HCT116 (cell line): ENCODE measurements at regions not wholly inside any gene's neighbourhood (a gene's known extent, or its start where the extent isn't known, plus 50 kb on each side); places are given as distances from the start of the nearest gene placed in this dataset.

Experiments used
- ATAC-seq: fragments of 200-7000 bp; cut with Tn5 transposase; 2 replicates; pipeline ENCODE4 v1.9.1; 2020; ENCODE audit warnings: mild to moderate bottlenecking, moderate library complexity
- BruUV-seq: library from RNA; stranded (reverse); fragments of 400-500 nt; replicated peaks from 2 replicates; lab custom pipeline; 2021; lab: Mats Ljungman, UMichigan
- CTCF ChIA-PET: fragments of 300-600 bp; sonication (Branson Sonifier 250); formaldehyde crosslinking; loops from one replicate; lab custom pipeline; 2021; ENCODE audit warnings: antibody characterized with exemption; lab: Charles Lee
- POLR2A ChIA-PET: fragments of 300-600, 350-600 bp; sonication (Branson Sonifier 250); formaldehyde crosslinking; loops from one replicate; lab custom pipeline; 2021; ENCODE audit warnings: antibody characterized with exemption; lab: Charles Lee
- RAD21 ChIA-PET, 2 experiments: fragments of 300-600 bp; sonication (Branson Sonifier 250); formaldehyde crosslinking; loops; one replicate each; lab custom pipeline; 2023; ENCODE audit warnings: low total read pairs in 2 of 2; ENCODE audit not compliant: uncharacterized antibody in 2 of 2, unreplicated experiment in 2 of 2, low non-redundant PET in 1 of 2; lab: Charles Lee
- DNase-seq: peaks from one replicate; pipeline ENCODE4 v3.0.0-alpha.2; 2010; ENCODE audit warnings: low read depth, low spot score
- H2AFZ ChIP-seq: fragments of 200-600 bp; shearing (Covaris generic), sonication (generic); 2 replicates; pipeline ENCODE4 v1.6.1; 2017; ENCODE audit warnings: low read depth, mixed run types, mixed read lengths, antibody characterized with exemption, low read length; ENCODE audit not compliant: poor library complexity, severe bottlenecking
- H3K27ac ChIP-seq: 2 replicates; pipeline ENCODE4 v1.5.1; 2012; ENCODE audit warnings: low read depth, low read length
- H3K27me3 ChIP-seq: fragments of 200-600 bp; sonication (generic); 2 replicates; pipeline ENCODE4 v1.6.1; 2016; ENCODE audit warnings: mixed run types, low read length, mixed read lengths; ENCODE audit not compliant: insufficient read depth
- H3K36me3 ChIP-seq, 2 experiments: fragments of 200-500 bp in 1 of 2; fragments of 200-600 bp in 1 of 2; sonication (Bioruptor generic) in 1 of 2; sonication (generic) in 1 of 2; 2 replicates each; pipeline versions ENCODE4 v1.5.1 to v1.6.1; 2014 to 2016; ENCODE audit warnings: low read length in 2 of 2, inconsistent platforms in 1 of 2, mixed read lengths in 1 of 2, mixed run types in 1 of 2; ENCODE audit not compliant: insufficient read depth in 2 of 2, control insufficient read depth in 1 of 2
- H3K4me1 ChIP-seq, 2 experiments: fragments of 200-600 bp in 1 of 2; sonication (generic) in 1 of 2; 2 replicates each; pipeline versions ENCODE4 v1.5.1 to v1.6.1; 2012 to 2017; ENCODE audit warnings: low read length in 2 of 2, inconsistent platforms in 1 of 2, mild to moderate bottlenecking in 1 of 2, mixed read lengths in 1 of 2, mixed run types in 1 of 2, moderate library complexity in 1 of 2; ENCODE audit not compliant: insufficient read depth in 2 of 2, control insufficient read depth in 1 of 2
- H3K4me2 ChIP-seq: fragments of 200-600 bp; sonication (generic); 2 replicates; pipeline ENCODE4 v1.6.1; 2017; ENCODE audit warnings: mixed run types, low read length, mixed read lengths
- H3K4me3 ChIP-seq, 2 experiments: fragments of 200-600 bp in 1 of 2; sonication (generic) in 1 of 2; replicated peaks in 1 of 2; 2 replicates each; pipeline ENCODE4 v1.5.1; 2011 to 2016; ENCODE audit warnings: low read length in 2 of 2, control low read depth in 1 of 2, low read depth in 1 of 2, mild to moderate bottlenecking in 1 of 2, mixed read lengths in 1 of 2, mixed run types in 1 of 2
- H3K79me2 ChIP-seq: fragments of 200-600 bp; sonication (generic); 2 replicates; pipeline ENCODE4 v1.6.1; 2017; ENCODE audit warnings: mild to moderate bottlenecking, mixed run types, low read length, moderate library complexity, mixed read lengths; ENCODE audit not compliant: insufficient read depth
- H3K9ac ChIP-seq: fragments of 200-600 bp; sonication (generic); 2 replicates; pipeline ENCODE4 v1.6.1; 2016; ENCODE audit warnings: low read length, mixed read lengths
- H3K9me2 ChIP-seq: fragments of 200-600 bp; sonication (generic), shearing (Covaris generic); 2 replicates; pipeline ENCODE4 v1.6.1; 2017; ENCODE audit warnings: mixed run types, mild to moderate bottlenecking, moderate library complexity; ENCODE audit not compliant: insufficient read depth
- H3K9me3 ChIP-seq, 2 experiments: fragments of 200-500 bp in 1 of 2; fragments of 200-600 bp in 1 of 2; sonication (Bioruptor generic) in 1 of 2; sonication (generic) in 1 of 2; 2 replicates each; pipeline ENCODE4 v1.6.1; 2014 to 2017; ENCODE audit warnings: low read length in 2 of 2, mixed read lengths in 2 of 2, inconsistent platforms in 1 of 2, low read depth in 1 of 2, mild to moderate bottlenecking in 1 of 2, mixed run types in 1 of 2, moderate library complexity in 1 of 2; ENCODE audit not compliant: control insufficient read depth in 1 of 2, insufficient read depth in 1 of 2
- H4K20me1 ChIP-seq: fragments of 200-600 bp; sonication (generic), shearing (Covaris generic); 2 replicates; pipeline ENCODE4 v1.6.1; 2017; ENCODE audit warnings: mixed run types, mild to moderate bottlenecking, moderate library complexity; ENCODE audit not compliant: insufficient read depth
- ATF3 ChIP-seq: IDR thresholded peaks from 2 replicates; pipeline ENCODE4 v1.6.1; 2012
- CBX3 ChIP-seq: IDR thresholded peaks from 2 replicates; pipeline ENCODE4 v1.6.1; 2012; ENCODE audit warnings: low read depth
- CTCF ChIP-seq, 3 experiments: fragments of 200-600 bp in 1 of 3; sonication (generic) in 1 of 3; IDR thresholded peaks in 2 of 3; conservative IDR thresholded peaks in 1 of 3; 2 replicates each; pipeline ENCODE4 v1.5.1; 2012 to 2017; ENCODE audit warnings: low read depth in 2 of 3, low read length in 2 of 3, antibody characterized with exemption in 1 of 3, borderline replicate concordance in 1 of 3, control low read depth in 1 of 3, mild to moderate bottlenecking in 1 of 3, mixed read lengths in 1 of 3, mixed run types in 1 of 3, moderate library complexity in 1 of 3; ENCODE audit not compliant: insufficient read depth in 1 of 3
- EGR1 ChIP-seq: IDR thresholded peaks from 2 replicates; pipeline ENCODE4 v1.6.1; 2012; ENCODE audit warnings: low read depth
- ELF1 ChIP-seq: IDR thresholded peaks from 2 replicates; pipeline ENCODE4 v1.6.1; 2012; ENCODE audit warnings: low read depth, borderline replicate concordance
- FOSL1 ChIP-seq: IDR thresholded peaks from 2 replicates; pipeline ENCODE4 v1.6.1; 2012; ENCODE audit warnings: low read depth
- JUND ChIP-seq: IDR thresholded peaks from 2 replicates; pipeline ENCODE4 v1.6.1; 2012
- MAX ChIP-seq: IDR thresholded peaks from 2 replicates; pipeline ENCODE4 v1.6.1; 2012
- POLR2AphosphoS5 ChIP-seq: IDR thresholded peaks from 2 replicates; pipeline ENCODE4 v1.6.1; 2011; ENCODE audit warnings: mild to moderate bottlenecking, low read depth, low read length, moderate library complexity
- RAD21 ChIP-seq: IDR thresholded peaks from 2 replicates; pipeline ENCODE4 v1.6.1; 2012; ENCODE audit warnings: low read depth, mild to moderate bottlenecking
- SIN3A ChIP-seq: IDR thresholded peaks from 2 replicates; pipeline ENCODE4 v1.6.1; 2012; ENCODE audit warnings: low read depth
- SP1 ChIP-seq: IDR thresholded peaks from 2 replicates; pipeline ENCODE4 v1.6.1; 2012; ENCODE audit warnings: low read depth
- SRF ChIP-seq: IDR thresholded peaks from 2 replicates; pipeline ENCODE4 v1.6.1; 2012; ENCODE audit warnings: low read depth
- TCF7L2 ChIP-seq: IDR thresholded peaks from 2 replicates; pipeline ENCODE4 v1.7.0; 2011; ENCODE audit warnings: borderline replicate concordance, inconsistent platforms; ENCODE audit not compliant: insufficient read depth, insufficient read length; ENCODE audit errors: extremely low read depth
- YY1 ChIP-seq: IDR thresholded peaks from 2 replicates; pipeline ENCODE4 v1.6.1; 2011; ENCODE audit warnings: low read length, low read depth, moderate library complexity, mild to moderate bottlenecking; ENCODE audit not compliant: insufficient replicate concordance; ENCODE audit errors: extremely low read depth
- ZFX ChIP-seq: fragments of 450-650 bp; IDR thresholded peaks from 2 replicates; pipeline ENCODE4 v1.6.1; 2017
- ZNF274 ChIP-seq: fragments of 200-500 bp; sonication (Bioruptor generic); IDR thresholded peaks from 2 replicates; pipeline ENCODE4 v1.6.1; 2014; ENCODE audit warnings: mild to moderate bottlenecking, low read depth, low read length, inconsistent platforms
- intact Hi-C: fragments of 100-400 bp; cut with micrococcal nuclease; formaldehyde crosslinking; loops from 2 replicates; pipeline ENCODE4 v1.10.0; 2022
- TF ChIP-seq, protein P1 (sequence below): IDR thresholded peaks from 2 replicates; pipeline ENCODE4 v1.6.1; 2012; ENCODE audit warnings: low read depth
- TF ChIP-seq, protein P2 (sequence below): IDR thresholded peaks from 2 replicates; pipeline ENCODE4 v1.6.1; 2011; ENCODE audit warnings: mild to moderate bottlenecking, low read length, moderate library complexity; ENCODE audit not compliant: insufficient replicate concordance; ENCODE audit errors: extremely low read depth

DNA sequence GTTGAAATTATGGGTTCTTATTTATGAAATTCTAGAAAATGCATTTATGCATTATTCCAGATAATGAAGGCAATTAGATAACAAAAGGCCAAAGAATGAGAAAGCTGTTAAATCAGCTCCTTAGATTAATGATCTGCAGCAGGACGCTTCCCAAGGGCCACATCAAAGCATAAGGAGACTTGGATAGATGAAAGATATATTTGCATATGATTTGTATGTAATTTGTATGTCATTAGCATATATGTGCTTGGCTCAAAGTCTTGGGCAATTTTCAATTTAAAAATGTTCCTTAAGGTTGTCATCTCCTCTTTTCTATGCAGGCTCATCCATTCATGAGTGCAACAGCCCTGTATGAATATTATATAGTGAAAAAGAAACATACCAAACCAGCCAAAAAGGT is 126.8 kb upstream of the IRS2 start:
- H4K20me1 ChIP-seq, result no peaks in the 10 kb centered on the region

More for the DNA sequence above, 126.8 kb upstream of the IRS2 start:
- no peaks in the 10 kb centered on the region for H3K36me3 ChIP-seq
- H3K4me1 ChIP-seq, result no peaks in the 10 kb centered on the region
- H3K9me3 ChIP-seq, result no peaks in the 10 kb centered on the region
- H3K27me3 ChIP-seq, result no peaks in the 10 kb centered on the region
- POLR2A ChIA-PET, result no interaction called here
- no peak overlapping the region for H3K9ac ChIP-seq
- no peak for ATAC-seq
- H3K4me3 ChIP-seq, result no peak overlapping the region
- H3K79me2 ChIP-seq, result no peaks in the 10 kb centered on the region
- no peak overlapping the region for H3K27ac ChIP-seq
- CTCF ChIA-PET, result no interaction called here
- DNase-seq, result no peak
- RAD21 ChIA-PET, result no interaction called here
- no peaks in the 10 kb centered on the region for H3K9me2 ChIP-seq
- TF ChIP-seq RAD21 (no peak), POLR2AphosphoS5 (no peak), MAX (no peak), JUND (no peak), ATF3 (no peak), SP1 (no peak), FOSL1 (no peak), SRF (no peak), CBX3 (no peak), EGR1 (no peak), ELF1 (no peak), SIN3A (no peak), ZNF274 (no peak), ZFX (no peak), CTCF (IDR thresholded peaks at IDR 0.05 in 2 of 3, conservative IDR thresholded peaks at IDR 0.05 in 1 of 3; ENCODE audit: borderline replicate concordance in 1 of 3, insufficient read depth in 1 of 3, low read depth in 2 of 3, low read length in 2 of 3) (no peak), YY1 (no peak), TCF7L2 (no peak)
- TF ChIP-seq, protein P1, sequence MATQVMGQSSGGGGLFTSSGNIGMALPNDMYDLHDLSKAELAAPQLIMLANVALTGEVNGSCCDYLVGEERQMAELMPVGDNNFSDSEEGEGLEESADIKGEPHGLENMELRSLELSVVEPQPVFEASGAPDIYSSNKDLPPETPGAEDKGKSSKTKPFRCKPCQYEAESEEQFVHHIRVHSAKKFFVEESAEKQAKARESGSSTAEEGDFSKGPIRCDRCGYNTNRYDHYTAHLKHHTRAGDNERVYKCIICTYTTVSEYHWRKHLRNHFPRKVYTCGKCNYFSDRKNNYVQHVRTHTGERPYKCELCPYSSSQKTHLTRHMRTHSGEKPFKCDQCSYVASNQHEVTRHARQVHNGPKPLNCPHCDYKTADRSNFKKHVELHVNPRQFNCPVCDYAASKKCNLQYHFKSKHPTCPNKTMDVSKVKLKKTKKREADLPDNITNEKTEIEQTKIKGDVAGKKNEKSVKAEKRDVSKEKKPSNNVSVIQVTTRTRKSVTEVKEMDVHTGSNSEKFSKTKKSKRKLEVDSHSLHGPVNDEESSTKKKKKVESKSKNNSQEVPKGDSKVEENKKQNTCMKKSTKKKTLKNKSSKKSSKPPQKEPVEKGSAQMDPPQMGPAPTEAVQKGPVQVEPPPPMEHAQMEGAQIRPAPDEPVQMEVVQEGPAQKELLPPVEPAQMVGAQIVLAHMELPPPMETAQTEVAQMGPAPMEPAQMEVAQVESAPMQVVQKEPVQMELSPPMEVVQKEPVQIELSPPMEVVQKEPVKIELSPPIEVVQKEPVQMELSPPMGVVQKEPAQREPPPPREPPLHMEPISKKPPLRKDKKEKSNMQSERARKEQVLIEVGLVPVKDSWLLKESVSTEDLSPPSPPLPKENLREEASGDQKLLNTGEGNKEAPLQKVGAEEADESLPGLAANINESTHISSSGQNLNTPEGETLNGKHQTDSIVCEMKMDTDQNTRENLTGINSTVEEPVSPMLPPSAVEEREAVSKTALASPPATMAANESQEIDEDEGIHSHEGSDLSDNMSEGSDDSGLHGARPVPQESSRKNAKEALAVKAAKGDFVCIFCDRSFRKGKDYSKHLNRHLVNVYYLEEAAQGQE, result no peak
- TF ChIP-seq, protein P2, sequence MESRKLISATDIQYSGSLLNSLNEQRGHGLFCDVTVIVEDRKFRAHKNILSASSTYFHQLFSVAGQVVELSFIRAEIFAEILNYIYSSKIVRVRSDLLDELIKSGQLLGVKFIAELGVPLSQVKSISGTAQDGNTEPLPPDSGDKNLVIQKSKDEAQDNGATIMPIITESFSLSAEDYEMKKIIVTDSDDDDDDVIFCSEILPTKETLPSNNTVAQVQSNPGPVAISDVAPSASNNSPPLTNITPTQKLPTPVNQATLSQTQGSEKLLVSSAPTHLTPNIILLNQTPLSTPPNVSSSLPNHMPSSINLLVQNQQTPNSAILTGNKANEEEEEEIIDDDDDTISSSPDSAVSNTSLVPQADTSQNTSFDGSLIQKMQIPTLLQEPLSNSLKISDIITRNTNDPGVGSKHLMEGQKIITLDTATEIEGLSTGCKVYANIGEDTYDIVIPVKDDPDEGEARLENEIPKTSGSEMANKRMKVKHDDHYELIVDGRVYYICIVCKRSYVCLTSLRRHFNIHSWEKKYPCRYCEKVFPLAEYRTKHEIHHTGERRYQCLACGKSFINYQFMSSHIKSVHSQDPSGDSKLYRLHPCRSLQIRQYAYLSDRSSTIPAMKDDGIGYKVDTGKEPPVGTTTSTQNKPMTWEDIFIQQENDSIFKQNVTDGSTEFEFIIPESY, result no peak
- no peak overlapping the region for H3K4me2 ChIP-seq
- BruUV-seq, result no TSS peak
- H2AFZ ChIP-seq, result no peak overlapping the region
- intact Hi-C loops, result no loop called here
